Endodermal cell (in vitro differentiated cells): ENCODE measurements at regions not wholly inside any gene's neighbourhood (a gene's known extent, or its start where the extent isn't known, plus 50 kb on each side); places are given as distances from the start of the nearest gene placed in this dataset.

Source experiments
- DNase-seq: peaks from one replicate; pipeline ENCODE4 v3.0.0-alpha.2; 2017
- H3K27ac ChIP-seq: 2 replicates; pipeline ENCODE4 v1.5.1; 2013; ENCODE audit warnings: mild to moderate bottlenecking, low read depth, low read length, moderate library complexity
- H3K27me3 ChIP-seq: 2 replicates; pipeline ENCODE4 v1.6.1; 2013; ENCODE audit warnings: mild to moderate bottlenecking, low read length, moderate library complexity; ENCODE audit not compliant: insufficient read depth, control insufficient read depth, poor library complexity, severe bottlenecking
- H3K36me3 ChIP-seq: 2 replicates; pipeline ENCODE4 v1.7.0; 2013; ENCODE audit warnings: mild to moderate bottlenecking, low read length, moderate library complexity; ENCODE audit not compliant: control insufficient read depth, insufficient read depth
- H3K4me1 ChIP-seq: one replicate; pipeline ENCODE4 v1.7.0; 2013; ENCODE audit warnings: low read length; ENCODE audit not compliant: control insufficient read depth, insufficient read depth
- H3K4me3 ChIP-seq: 2 replicates; pipeline ENCODE4 v1.5.1; 2013; ENCODE audit warnings: mild to moderate bottlenecking, low read length, moderate library complexity
- H3K9ac ChIP-seq: 2 replicates; pipeline ENCODE4 v1.6.1; 2013; ENCODE audit warnings: mild to moderate bottlenecking, low read length, moderate library complexity; ENCODE audit not compliant: poor library complexity, severe bottlenecking; ENCODE audit errors: extremely low read depth
- H3K9me3 ChIP-seq: 2 replicates; pipeline ENCODE4 v1.6.1; 2013; ENCODE audit warnings: mild to moderate bottlenecking, low read length, moderate library complexity; ENCODE audit not compliant: control insufficient read depth
- H3K27ac Mint-ChIP-seq: 2 replicates; pipeline ENCODE4 v1.8.0; 2020; ENCODE audit warnings: mixed read lengths
- H3K27me3 Mint-ChIP-seq: 2 replicates; pipeline ENCODE4 v1.8.0; 2021; ENCODE audit warnings: mild to moderate bottlenecking, mixed read lengths; ENCODE audit not compliant: insufficient read depth
- H3K36me3 Mint-ChIP-seq: 2 replicates; pipeline ENCODE4 v1.8.0; 2020; ENCODE audit warnings: low read depth, mixed read lengths
- H3K4me1 Mint-ChIP-seq: 2 replicates; pipeline ENCODE4 v1.8.0; 2020; ENCODE audit warnings: mixed read lengths
- H3K4me3 Mint-ChIP-seq: 2 replicates; pipeline ENCODE4 v1.8.0; 2020; ENCODE audit warnings: mild to moderate bottlenecking, moderate library complexity, mixed read lengths
- H3K9me3 Mint-ChIP-seq: 2 replicates; pipeline ENCODE4 v1.8.0; 2020; ENCODE audit warnings: mild to moderate bottlenecking, mixed read lengths
- CTCF ChIP-seq: fragments of 200-600 bp; sonication (generic); conservative IDR thresholded peaks from 2 replicates; pipeline ENCODE4 v1.5.0; 2021; ENCODE audit warnings: antibody characterized with exemption, mild to moderate bottlenecking
- WGBS, 2 experiments: methylation state at CpG; one replicate each; pipeline versions ENCODE4 v1.1.5 to v1.1.7; 2013; ENCODE audit warnings: missing lambda C conversion rate in 2 of 2, mixed read lengths in 1 of 2; ENCODE audit not compliant: insufficient coverage in 1 of 2, insufficient read length in 1 of 2; 5-methylcytosine and 5-hydroxymethylcytosine counted together

- Histone ChIP-seq H3K4me3 (peak overlapping the region; percentile 36), H3K4me1 (no peaks in the 10 kb centered on the region), H3K9me3 (peaks cover 44% of the 10 kb centered on the region), H3K27me3 (no peaks in the 10 kb centered on the region), H3K36me3 (no peaks in the 10 kb centered on the region), H3K9ac (no peak overlapping the region), H3K27ac (no peak overlapping the region)
- Mint-ChIP-seq H3K4me1 (no peaks in the 10 kb centered on the region), H3K27me3 (peaks cover 1% of the 10 kb centered on the region), H3K4me3 (no peak overlapping the region), H3K36me3 (peaks cover 20% of the 10 kb centered on the region), H3K9me3 (peaks cover 48% of the 10 kb centered on the region), H3K27ac (no peak overlapping the region)
- no peak for TF ChIP-seq CTCF
- DNase-seq, result no peak
- 89 to 100% methylated on average over 3 to 4 of the region's 4 CpGs for WGBS, 2 experiments
Measured at GRCh38 chr2:62284980-62285379, 89.1 kb downstream of the B3GNT2 start.

GRCh38 chr2:62284471-62284870 lies 88.6 kb downstream of the B3GNT2 start:
- Histone ChIP-seq H3K4me1 (no peaks in the 10 kb centered on the region), H3K4me3 (peak overlapping the region; percentile 36), H3K9me3 (peaks cover 47% of the 10 kb centered on the region), H3K36me3 (no peaks in the 10 kb centered on the region), H3K27ac (no peak overlapping the region), H3K9ac (no peak overlapping the region), H3K27me3 (no peaks in the 10 kb centered on the region)
- Mint-ChIP-seq H3K27me3 (peaks cover 1% of the 10 kb centered on the region), H3K4me1 (no peaks in the 10 kb centered on the region), H3K9me3 (peaks cover 53% of the 10 kb centered on the region), H3K36me3 (peaks cover 24% of the 10 kb centered on the region), H3K4me3 (no peak overlapping the region), H3K27ac (no peak overlapping the region)
- DNase-seq, result no peak
- 80 to 92% methylated on average over 1 to 2 of the region's 2 CpGs for WGBS, 2 experiments
- TF ChIP-seq CTCF, result no peak

GRCh38 chr2:62283147-62283546 lies 87.2 kb downstream of the B3GNT2 start:
- Histone ChIP-seq H3K27me3 (no peaks in the 10 kb centered on the region), H3K36me3 (no peaks in the 10 kb centered on the region), H3K27ac (no peak overlapping the region), H3K9me3 (peaks cover 60% of the 10 kb centered on the region), H3K4me1 (no peaks in the 10 kb centered on the region), H3K9ac (no peak overlapping the region), H3K4me3 (no peak overlapping the region)
- Mint-ChIP-seq H3K27me3 (peaks cover 1% of the 10 kb centered on the region), H3K4me3 (no peak overlapping the region), H3K36me3 (peaks cover 34% of the 10 kb centered on the region), H3K4me1 (no peaks in the 10 kb centered on the region), H3K27ac (no peak overlapping the region), H3K9me3 (peaks cover 66% of the 10 kb centered on the region)
- 95% methylated on average over 1 of the region's 1 CpG; no CpG with 5 or more reads in 1 of the 2 experiments for WGBS, 2 experiments
- DNase-seq, result no peak
- no peak for TF ChIP-seq CTCF
